A549 (cell line): ENCODE measurements at regions not wholly inside any gene's neighbourhood (a gene's known extent, or its start where the extent isn't known, plus 50 kb on each side); places are given as distances from the start of the nearest gene placed in this dataset.
A peak's percentile ranks its signal among the peaks of the same experiment; 100 is the strongest.

ENCODE experiments used
- ATAC-seq, 2 experiments: fragments of 200-7000 bp in 1 of 2; fragments of >200 bp in 1 of 2; cut with Nextera tagmentation in 1 of 2; cut with Tn5 transposase in 1 of 2; 3 replicates each; pipeline versions ENCODE4 v1.8.0 to v1.9.1; 2018 to 2020; ENCODE audit warnings: mild to moderate bottlenecking in 1 of 2, moderate library complexity in 1 of 2
- CTCF ChIA-PET: fragments of 300-600 bp; sonication (Branson Sonifier 250); formaldehyde crosslinking; extraction: SDS; loops from one replicate; lab custom pipeline; 2021; ENCODE audit warnings: antibody characterized with exemption, inconsistent platforms; lab: Yijun Ruan, JAX
- POLR2A ChIA-PET: fragments of 350-600 bp; formaldehyde crosslinking; extraction: SDS; loops from one replicate; lab custom pipeline; 2021; ENCODE audit warnings: antibody characterized with exemption, inconsistent platforms; lab: Yijun Ruan, JAX
- DNase-seq, 2 experiments: peaks; one replicate each; pipeline versions ENCODE4 v3.0.0 to v3.0.0-alpha.2; 2011 to 2016; ENCODE audit warnings: low read depth in 1 of 2, low spot score in 1 of 2
- FAIRE-seq: peaks from 2 replicates; lab custom pipeline; 2011; peaks lifted over from hg19 to GRCh38; lab: Jason Lieb, UNC
- H3K27ac ChIP-seq, 2 experiments: fragments of >200 bp; sonication (Bioruptor Twin); formaldehyde crosslinking; 3 replicates each; pipeline ENCODE4 v1.5.1; 2016 to 2017
- H3K4me1 ChIP-seq: fragments of >200 bp; sonication (Bioruptor Twin); formaldehyde crosslinking; 3 replicates; pipeline ENCODE4 v1.6.1; 2016
- H3K4me2 ChIP-seq: fragments of >200 bp; sonication (Bioruptor Twin); formaldehyde crosslinking; 3 replicates; pipeline ENCODE4 v1.6.1; 2016
- H3K4me3 ChIP-seq: fragments of >200 bp; sonication (Bioruptor Twin); formaldehyde crosslinking; 3 replicates; pipeline ENCODE4 v1.5.1; 2016
- H3K9me3 ChIP-seq: fragments of >200 bp; sonication (Bioruptor Twin); formaldehyde crosslinking; 3 replicates; pipeline ENCODE4 v1.6.1; 2016
- BHLHE40 ChIP-seq: IDR thresholded peaks from 2 replicates; pipeline ENCODE4 v1.6.1; 2012; ENCODE audit warnings: low read depth, low read length, inconsistent platforms
- CBX2 ChIP-seq: fragments of 200-600 bp; sonication (generic); IDR thresholded peaks from 2 replicates; pipeline ENCODE4 v1.6.1; 2016; ENCODE audit warnings: low read depth, mild to moderate bottlenecking, borderline replicate concordance
- CHD2 ChIP-seq: fragments of 150-350 bp; IDR thresholded peaks from 2 replicates; pipeline ENCODE4 v1.6.1; 2014; ENCODE audit warnings: low read length; ENCODE audit not compliant: partially characterized antibody
- CHD4 ChIP-seq: fragments of 200-600 bp; sonication (generic); IDR thresholded peaks from 2 replicates; pipeline ENCODE4 v1.6.1; 2016; ENCODE audit warnings: antibody characterized with exemption, mild to moderate bottlenecking, borderline replicate concordance
- EHMT2 ChIP-seq: fragments of 200-600 bp; sonication (generic); IDR thresholded peaks from 2 replicates; pipeline ENCODE4 v1.6.1; 2016; ENCODE audit warnings: antibody characterized with exemption, low read depth, mild to moderate bottlenecking, moderate library complexity
- FOXS1 ChIP-seq: fragments of 250-450 bp; sonication (Bioruptor Pico); IDR thresholded peaks from 2 replicates; pipeline ENCODE4 v1.5.0; 2020; ENCODE audit warnings: mild to moderate bottlenecking, moderate library complexity
- HDAC2 ChIP-seq: fragments of 200-600 bp; sonication (generic); IDR thresholded peaks from 2 replicates; pipeline ENCODE4 v1.6.1; 2016
- HEYL ChIP-seq: fragments of 250-450 bp; sonication (Bioruptor Pico); IDR thresholded peaks from 2 replicates; pipeline ENCODE4 v1.8.0; 2021; ENCODE audit warnings: mild to moderate bottlenecking, moderate library complexity
- HOXA7 ChIP-seq: fragments of 250-450 bp; sonication (Bioruptor Pico); IDR thresholded peaks from 2 replicates; pipeline ENCODE4 v1.5.0; 2020; ENCODE audit warnings: mild to moderate bottlenecking, moderate library complexity
- JUN ChIP-seq, 2 experiments: fragments of >200 bp; sonication (Bioruptor Twin); formaldehyde crosslinking; IDR thresholded peaks; 2 replicates in 1 of 2; 3 replicates in 1 of 2; pipeline ENCODE4 v1.6.1; 2016 to 2017
- NPAS2 ChIP-seq: fragments of 250-450 bp; sonication (Bioruptor Pico); IDR thresholded peaks from 2 replicates; pipeline ENCODE4 v1.8.0; 2022; ENCODE audit warnings: mild to moderate bottlenecking, moderate library complexity, borderline replicate concordance
- PHF8 ChIP-seq: fragments of 200-600 bp; sonication (generic); IDR thresholded peaks from 2 replicates; pipeline ENCODE4 v1.6.1; 2016; ENCODE audit warnings: low read depth, mild to moderate bottlenecking, antibody characterized with exemption, moderate library complexity, borderline replicate concordance
- POLR2A ChIP-seq: IDR thresholded peaks from 2 replicates; pipeline ENCODE4 v1.6.1; 2012; ENCODE audit warnings: mild to moderate bottlenecking, low read length
- RARB ChIP-seq: fragments of 250-450 bp; sonication (Bioruptor Pico); IDR thresholded peaks from 2 replicates; pipeline ENCODE4 v1.8.0; 2021; ENCODE audit warnings: mild to moderate bottlenecking, moderate library complexity
- RFX5 ChIP-seq: fragments of 450-650 bp; IDR thresholded peaks from 2 replicates; pipeline ENCODE4 v1.7.1; 2014; ENCODE audit warnings: antibody characterized with exemption, mild to moderate bottlenecking, moderate library complexity
- SMC3 ChIP-seq: fragments of >200 bp; sonication (Bioruptor Twin); formaldehyde crosslinking; IDR thresholded peaks from 3 replicates; pipeline ENCODE4 v1.6.1; 2018; ENCODE audit warnings: inconsistent platforms
- ZNF302 ChIP-seq: fragments of 250-450 bp; sonication (Bioruptor Pico); IDR thresholded peaks from 2 replicates; pipeline ENCODE4 v1.9.0; 2021; ENCODE audit warnings: inconsistent platforms, mild to moderate bottlenecking, moderate library complexity
- WGBS: methylation state at CpG from one replicate; pipeline ENCODE4 v1.1.6; 2017; ENCODE audit errors: missing lambda C conversion rate; 5-methylcytosine and 5-hydroxymethylcytosine counted together
- TF ChIP-seq, protein P1 (sequence below): fragments of >200 bp; sonication (Bioruptor Twin); formaldehyde crosslinking; IDR thresholded peaks from 3 replicates; pipeline ENCODE4 v1.5.1; 2016
- TF ChIP-seq, protein P2 (sequence below): fragments of 200-600 bp; sonication (generic); IDR thresholded peaks from 2 replicates; pipeline ENCODE4 v1.6.1; 2016; ENCODE audit warnings: antibody characterized with exemption, mild to moderate bottlenecking, moderate library complexity
- TF ChIP-seq, protein P3 (sequence below): fragments of >200 bp; sonication (Bioruptor Twin); formaldehyde crosslinking; IDR thresholded peaks from 3 replicates; pipeline ENCODE4 v1.6.1; 2016
- TF ChIP-seq, protein P4 (sequence below): fragments of >200 bp; sonication (Bioruptor Twin); formaldehyde crosslinking; IDR thresholded peaks from 2 replicates; pipeline ENCODE4 v1.6.1; 2016

DNA sequence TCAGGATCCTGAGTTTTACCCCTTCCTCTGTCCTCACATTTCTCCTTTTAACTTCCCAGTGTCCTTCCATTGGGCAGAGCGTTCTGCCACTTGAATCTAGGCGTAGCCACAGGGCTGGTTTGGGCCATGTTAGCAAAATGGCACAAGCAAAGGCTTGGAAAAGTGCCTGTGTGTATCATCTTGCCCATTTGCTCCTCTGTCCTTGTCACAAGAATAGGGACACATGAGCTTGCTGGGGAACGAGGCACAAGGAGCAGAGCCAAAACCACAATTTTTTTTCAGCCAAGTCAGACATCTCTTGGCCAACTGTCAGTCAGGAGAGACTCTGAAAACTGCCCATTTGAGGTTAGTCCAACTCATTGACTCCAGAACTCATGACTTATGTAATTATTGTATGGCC is 285.2 kb downstream of the ZNF248 start:
- TF ChIP-seq CHD4, result no peak
- TF ChIP-seq, protein P1, sequence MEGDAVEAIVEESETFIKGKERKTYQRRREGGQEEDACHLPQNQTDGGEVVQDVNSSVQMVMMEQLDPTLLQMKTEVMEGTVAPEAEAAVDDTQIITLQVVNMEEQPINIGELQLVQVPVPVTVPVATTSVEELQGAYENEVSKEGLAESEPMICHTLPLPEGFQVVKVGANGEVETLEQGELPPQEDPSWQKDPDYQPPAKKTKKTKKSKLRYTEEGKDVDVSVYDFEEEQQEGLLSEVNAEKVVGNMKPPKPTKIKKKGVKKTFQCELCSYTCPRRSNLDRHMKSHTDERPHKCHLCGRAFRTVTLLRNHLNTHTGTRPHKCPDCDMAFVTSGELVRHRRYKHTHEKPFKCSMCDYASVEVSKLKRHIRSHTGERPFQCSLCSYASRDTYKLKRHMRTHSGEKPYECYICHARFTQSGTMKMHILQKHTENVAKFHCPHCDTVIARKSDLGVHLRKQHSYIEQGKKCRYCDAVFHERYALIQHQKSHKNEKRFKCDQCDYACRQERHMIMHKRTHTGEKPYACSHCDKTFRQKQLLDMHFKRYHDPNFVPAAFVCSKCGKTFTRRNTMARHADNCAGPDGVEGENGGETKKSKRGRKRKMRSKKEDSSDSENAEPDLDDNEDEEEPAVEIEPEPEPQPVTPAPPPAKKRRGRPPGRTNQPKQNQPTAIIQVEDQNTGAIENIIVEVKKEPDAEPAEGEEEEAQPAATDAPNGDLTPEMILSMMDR, result no peak
- no peak for TF ChIP-seq BHLHE40
- TF ChIP-seq POLR2A, result no peak
- no peak for TF ChIP-seq RARB
- no peak for TF ChIP-seq RFX5
- TF ChIP-seq HDAC2, result no peak
- no peak for TF ChIP-seq SMC3
- TF ChIP-seq EHMT2, result no peak
- TF ChIP-seq ZNF302 (CRISPR knock-in tag), result no peak
- TF ChIP-seq CBX2, result no peak
- no peak for TF ChIP-seq NPAS2 (CRISPR knock-in tag)
- TF ChIP-seq PHF8, result no peak
- TF ChIP-seq, protein P2, sequence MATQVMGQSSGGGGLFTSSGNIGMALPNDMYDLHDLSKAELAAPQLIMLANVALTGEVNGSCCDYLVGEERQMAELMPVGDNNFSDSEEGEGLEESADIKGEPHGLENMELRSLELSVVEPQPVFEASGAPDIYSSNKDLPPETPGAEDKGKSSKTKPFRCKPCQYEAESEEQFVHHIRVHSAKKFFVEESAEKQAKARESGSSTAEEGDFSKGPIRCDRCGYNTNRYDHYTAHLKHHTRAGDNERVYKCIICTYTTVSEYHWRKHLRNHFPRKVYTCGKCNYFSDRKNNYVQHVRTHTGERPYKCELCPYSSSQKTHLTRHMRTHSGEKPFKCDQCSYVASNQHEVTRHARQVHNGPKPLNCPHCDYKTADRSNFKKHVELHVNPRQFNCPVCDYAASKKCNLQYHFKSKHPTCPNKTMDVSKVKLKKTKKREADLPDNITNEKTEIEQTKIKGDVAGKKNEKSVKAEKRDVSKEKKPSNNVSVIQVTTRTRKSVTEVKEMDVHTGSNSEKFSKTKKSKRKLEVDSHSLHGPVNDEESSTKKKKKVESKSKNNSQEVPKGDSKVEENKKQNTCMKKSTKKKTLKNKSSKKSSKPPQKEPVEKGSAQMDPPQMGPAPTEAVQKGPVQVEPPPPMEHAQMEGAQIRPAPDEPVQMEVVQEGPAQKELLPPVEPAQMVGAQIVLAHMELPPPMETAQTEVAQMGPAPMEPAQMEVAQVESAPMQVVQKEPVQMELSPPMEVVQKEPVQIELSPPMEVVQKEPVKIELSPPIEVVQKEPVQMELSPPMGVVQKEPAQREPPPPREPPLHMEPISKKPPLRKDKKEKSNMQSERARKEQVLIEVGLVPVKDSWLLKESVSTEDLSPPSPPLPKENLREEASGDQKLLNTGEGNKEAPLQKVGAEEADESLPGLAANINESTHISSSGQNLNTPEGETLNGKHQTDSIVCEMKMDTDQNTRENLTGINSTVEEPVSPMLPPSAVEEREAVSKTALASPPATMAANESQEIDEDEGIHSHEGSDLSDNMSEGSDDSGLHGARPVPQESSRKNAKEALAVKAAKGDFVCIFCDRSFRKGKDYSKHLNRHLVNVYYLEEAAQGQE, result no peak
- TF ChIP-seq, protein P3, sequence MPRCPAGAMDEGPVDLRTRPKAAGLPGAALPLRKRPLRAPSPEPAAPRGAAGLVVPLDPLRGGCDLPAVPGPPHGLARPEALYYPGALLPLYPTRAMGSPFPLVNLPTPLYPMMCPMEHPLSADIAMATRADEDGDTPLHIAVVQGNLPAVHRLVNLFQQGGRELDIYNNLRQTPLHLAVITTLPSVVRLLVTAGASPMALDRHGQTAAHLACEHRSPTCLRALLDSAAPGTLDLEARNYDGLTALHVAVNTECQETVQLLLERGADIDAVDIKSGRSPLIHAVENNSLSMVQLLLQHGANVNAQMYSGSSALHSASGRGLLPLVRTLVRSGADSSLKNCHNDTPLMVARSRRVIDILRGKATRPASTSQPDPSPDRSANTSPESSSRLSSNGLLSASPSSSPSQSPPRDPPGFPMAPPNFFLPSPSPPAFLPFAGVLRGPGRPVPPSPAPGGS, result no peak
- TF ChIP-seq HEYL (CRISPR knock-in tag), result no peak
- TF ChIP-seq, protein P4, sequence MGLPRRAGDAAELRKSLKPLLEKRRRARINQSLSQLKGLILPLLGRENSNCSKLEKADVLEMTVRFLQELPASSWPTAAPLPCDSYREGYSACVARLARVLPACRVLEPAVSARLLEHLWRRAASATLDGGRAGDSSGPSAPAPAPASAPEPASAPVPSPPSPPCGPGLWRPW, result no peak
- no peak for TF ChIP-seq JUN (IDR thresholded peaks at IDR 0.05)
- TF ChIP-seq CHD2, result no peak
- TF ChIP-seq HOXA7 (CRISPR knock-in tag), result no peak
- CTCF ChIA-PET, result no interaction called here
- FAIRE-seq, result no peak

DNA sequence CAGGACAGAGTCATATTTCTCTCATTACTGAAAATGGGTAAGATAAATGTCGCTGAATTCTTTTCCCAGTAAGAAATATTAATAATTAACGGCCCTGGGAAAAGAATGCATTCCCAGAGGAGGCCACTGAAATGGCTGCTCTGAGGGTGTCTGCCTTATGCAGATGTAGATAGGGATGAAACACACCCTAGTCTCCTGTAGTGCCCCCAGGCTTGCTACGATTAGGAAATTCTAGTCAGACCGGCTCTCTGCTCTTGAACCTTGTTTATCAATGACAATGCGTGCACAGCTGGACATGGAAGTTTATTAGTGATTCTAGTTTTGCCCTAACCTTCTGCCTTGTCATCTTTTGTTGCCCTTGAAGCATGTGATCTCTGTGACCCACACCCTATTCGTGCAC is 291.1 kb downstream of the ZNF248 start:
- 39% methylated on average over 6 of the region's 6 CpGs for WGBS
- ATAC-seq, result no peak

More for the DNA sequence above, 285.2 kb downstream of the ZNF248 start:
- no peak for ATAC-seq
- Histone ChIP-seq H3K4me3 (no peak overlapping the region), H3K9me3 (peaks cover 5% of the 10 kb centered on the region; the same call in 1 of the 3 replicates), H3K4me1 (no peaks in the 10 kb centered on the region), H3K27ac (no peak overlapping the region), H3K4me2 (no peak overlapping the region)
- no peak for DNase-seq
- WGBS, result 29% methylated on average over 3 of the region's 3 CpGs
- POLR2A ChIA-PET, result no interaction called here

More for the DNA sequence above, 291.1 kb downstream of the ZNF248 start:
- ChIA-PET CTCF (no interaction called here), POLR2A (no interaction called here)
- no peak for TF ChIP-seq FOXS1 (CRISPR knock-in tag)
- H3K9me3 ChIP-seq, result no peaks in the 10 kb centered on the region
- H3K4me1 ChIP-seq, result peaks cover 6% of the 10 kb centered on the region; the same call in 1 of the 3 replicates
- DNase-seq, result peak in 1 of 2 experiments; percentile 33
- no peak overlapping the region for H3K4me2 ChIP-seq
- H3K27ac ChIP-seq, result no peak overlapping the region
- H3K4me3 ChIP-seq, result no peak overlapping the region
- no peak for FAIRE-seq
